ENCODE measurements at regions not wholly inside any gene's neighbourhood (a gene's known extent, or its start where the extent isn't known, plus 50 kb on each side); places are given as distances from the start of the nearest gene placed in this dataset.

DNA sequence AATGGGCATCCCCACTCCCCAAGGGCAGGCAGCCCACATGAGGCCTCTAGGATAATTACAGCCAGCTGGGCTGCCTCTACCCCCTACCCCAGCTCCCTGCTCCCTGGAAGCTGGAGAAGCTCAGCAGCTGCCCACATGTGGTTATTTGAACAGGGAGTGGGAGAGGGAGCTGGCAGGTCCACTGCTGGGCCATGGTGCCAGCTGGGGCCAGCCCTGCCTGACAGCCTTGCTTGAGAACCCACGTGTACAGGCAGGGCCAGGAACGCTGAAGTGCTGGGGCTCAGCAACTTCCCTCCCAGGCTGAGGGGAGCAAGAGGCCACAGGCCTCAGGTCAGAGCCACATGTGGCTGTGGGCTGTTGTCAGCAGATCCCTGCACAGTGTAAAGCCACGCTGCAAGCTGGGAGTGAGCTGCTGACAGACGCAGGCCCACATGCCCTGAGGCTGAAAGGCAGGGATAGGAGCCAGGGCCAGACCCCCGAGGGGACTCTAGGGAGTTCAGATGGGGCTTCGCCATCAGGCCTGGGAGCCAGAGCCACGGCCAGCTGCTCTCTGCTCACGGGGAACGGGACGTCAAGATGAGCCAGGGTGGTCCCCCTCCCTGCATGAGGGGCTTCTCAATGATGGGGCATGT is 129.0 kb downstream of the SYF2 start:
- no peaks in the 10 kb centered on the region for H3K79me2 ChIP-seq (ENCODE audit: insufficient read depth, low read length)
- H4K91ac ChIP-seq (ENCODE audit: insufficient read length, low read depth, low read length), result no peak overlapping the region
- H4K5ac ChIP-seq (ENCODE audit: insufficient read length, low read depth, low read length), result no peak overlapping the region
- Mint-ChIP-seq H3K27me3 (ENCODE audit: low read depth) (peaks cover 5% of the 10 kb centered on the region), H3K9me3 (no peaks in the 10 kb centered on the region), H3K36me3 (ENCODE audit: insufficient read depth in 1 of 3, low read depth in 3 of 3) (no peaks in the 10 kb centered on the region), H3K4me1 (peaks cover 8 to 16% of the 10 kb centered on the region in 2 experiments), H3K4me3 (no peak overlapping the region), H3K27ac (peak overlapping the region in 1 of 3 experiments; percentile 44; a peak in 1 of 7 replicates)
- H3K56ac ChIP-seq (ENCODE audit: insufficient read length, low read depth, low read length), result no peak overlapping the region
- no peaks in the 10 kb centered on the region for H3K9me3 ChIP-seq (ENCODE audit: control insufficient read depth, low read depth, low read length)
- no peak overlapping the region for H3K4ac ChIP-seq (ENCODE audit: low read depth, low read length)
- H2AFZ ChIP-seq (ENCODE audit: low read length), result no peak overlapping the region
- no peak overlapping the region for H3T11ph ChIP-seq (ENCODE audit: low read length)
- no peak overlapping the region for H3K4me2 ChIP-seq (ENCODE audit: insufficient read depth, insufficient read length, low read length)
- WGBS (ENCODE audit: extremely low coverage, insufficient read length, low lambda C conversion rate), result no CpG with 5 or more reads among the region's 10 CpGs
- H3K9ac ChIP-seq (ENCODE audit: extremely low read depth, insufficient read length, low read length), result no peak overlapping the region
- H2BK12ac ChIP-seq (ENCODE audit: insufficient read length, low read depth, low read length), result no peak overlapping the region
- H3K4me1 ChIP-seq (ENCODE audit: insufficient read depth, low read length), result no peaks in the 10 kb centered on the region
- H3K23me2 ChIP-seq (ENCODE audit: insufficient read length, low read depth, low read length, poor library complexity, severe bottlenecking), result no peaks in the 10 kb centered on the region
- H3K18ac ChIP-seq (ENCODE audit: insufficient read length, low read depth, low read length), result no peak overlapping the region
- no peaks in the 10 kb centered on the region for H4K20me1 ChIP-seq (ENCODE audit: control insufficient read depth, insufficient read depth, insufficient read length)
- H2BK5ac ChIP-seq (ENCODE audit: insufficient read length, low read length), result no peak overlapping the region
- no peak overlapping the region for H2BK15ac ChIP-seq (ENCODE audit: low read depth, low read length)
- no peak overlapping the region for H3K27ac ChIP-seq (ENCODE audit: insufficient read length, low read depth, low read length)
- no peak overlapping the region for H2BK20ac ChIP-seq (ENCODE audit: low read depth, low read length, poor library complexity, severe bottlenecking)
- DNase-seq, result no peak
- H3K27me3 ChIP-seq (ENCODE audit: insufficient read depth, low read length), result no peaks in the 10 kb centered on the region
- TF ChIP-seq, protein P1, sequence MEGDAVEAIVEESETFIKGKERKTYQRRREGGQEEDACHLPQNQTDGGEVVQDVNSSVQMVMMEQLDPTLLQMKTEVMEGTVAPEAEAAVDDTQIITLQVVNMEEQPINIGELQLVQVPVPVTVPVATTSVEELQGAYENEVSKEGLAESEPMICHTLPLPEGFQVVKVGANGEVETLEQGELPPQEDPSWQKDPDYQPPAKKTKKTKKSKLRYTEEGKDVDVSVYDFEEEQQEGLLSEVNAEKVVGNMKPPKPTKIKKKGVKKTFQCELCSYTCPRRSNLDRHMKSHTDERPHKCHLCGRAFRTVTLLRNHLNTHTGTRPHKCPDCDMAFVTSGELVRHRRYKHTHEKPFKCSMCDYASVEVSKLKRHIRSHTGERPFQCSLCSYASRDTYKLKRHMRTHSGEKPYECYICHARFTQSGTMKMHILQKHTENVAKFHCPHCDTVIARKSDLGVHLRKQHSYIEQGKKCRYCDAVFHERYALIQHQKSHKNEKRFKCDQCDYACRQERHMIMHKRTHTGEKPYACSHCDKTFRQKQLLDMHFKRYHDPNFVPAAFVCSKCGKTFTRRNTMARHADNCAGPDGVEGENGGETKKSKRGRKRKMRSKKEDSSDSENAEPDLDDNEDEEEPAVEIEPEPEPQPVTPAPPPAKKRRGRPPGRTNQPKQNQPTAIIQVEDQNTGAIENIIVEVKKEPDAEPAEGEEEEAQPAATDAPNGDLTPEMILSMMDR (conservative IDR thresholded peaks at IDR 0.05), result no peak
- no peak overlapping the region for H3K14ac ChIP-seq (ENCODE audit: insufficient read depth, low read length)
- H4K8ac ChIP-seq (replicated peaks; ENCODE audit: insufficient read length, low read depth, low read length), result no peak overlapping the region
- no peaks in the 10 kb centered on the region for H3K79me1 ChIP-seq (ENCODE audit: insufficient read depth, low read depth, low read length, poor library complexity, severe bottlenecking)
- H2AK5ac ChIP-seq (ENCODE audit: insufficient read length, low read length), result no peak overlapping the region
- no peak overlapping the region for H3K23ac ChIP-seq (ENCODE audit: insufficient read length, low read depth, low read length)
- H2BK120ac ChIP-seq (ENCODE audit: low read depth, low read length, poor library complexity, severe bottlenecking), result no peak overlapping the region

All from H9 (cell line).